ENCODE measurements at regions not wholly inside any gene's neighbourhood (a gene's known extent, or its start where the extent isn't known, plus 50 kb on each side); places are given as distances from the start of the nearest gene placed in this dataset.

- TF ChIP-seq CSDC2 (CRISPR knock-in tag; IDR thresholded peaks at IDR 0.05) (no peak), ZFP30 (CRISPR knock-in tag; IDR thresholded peaks at IDR 0.05) (no peak), PATZ1 (CRISPR knock-in tag; IDR thresholded peaks at IDR 0.05; ENCODE audit: borderline replicate concordance) (no peak), ISL1 (CRISPR knock-in tag; IDR thresholded peaks at IDR 0.05) (no peak), ZC3H10 (CRISPR knock-in tag; IDR thresholded peaks at IDR 0.05) (no peak), POU6F1 (CRISPR knock-in tag; IDR thresholded peaks at IDR 0.05; ENCODE audit: borderline replicate concordance, low read depth) (no peak), PPARA (CRISPR knock-in tag; IDR thresholded peaks at IDR 0.05; ENCODE audit: borderline replicate concordance) (no peak)
- no peak for ATAC-seq
These were observed 98.1 kb downstream of the CCDC71L start for GRCh38 chr7:106562711-106563366.

DNA sequence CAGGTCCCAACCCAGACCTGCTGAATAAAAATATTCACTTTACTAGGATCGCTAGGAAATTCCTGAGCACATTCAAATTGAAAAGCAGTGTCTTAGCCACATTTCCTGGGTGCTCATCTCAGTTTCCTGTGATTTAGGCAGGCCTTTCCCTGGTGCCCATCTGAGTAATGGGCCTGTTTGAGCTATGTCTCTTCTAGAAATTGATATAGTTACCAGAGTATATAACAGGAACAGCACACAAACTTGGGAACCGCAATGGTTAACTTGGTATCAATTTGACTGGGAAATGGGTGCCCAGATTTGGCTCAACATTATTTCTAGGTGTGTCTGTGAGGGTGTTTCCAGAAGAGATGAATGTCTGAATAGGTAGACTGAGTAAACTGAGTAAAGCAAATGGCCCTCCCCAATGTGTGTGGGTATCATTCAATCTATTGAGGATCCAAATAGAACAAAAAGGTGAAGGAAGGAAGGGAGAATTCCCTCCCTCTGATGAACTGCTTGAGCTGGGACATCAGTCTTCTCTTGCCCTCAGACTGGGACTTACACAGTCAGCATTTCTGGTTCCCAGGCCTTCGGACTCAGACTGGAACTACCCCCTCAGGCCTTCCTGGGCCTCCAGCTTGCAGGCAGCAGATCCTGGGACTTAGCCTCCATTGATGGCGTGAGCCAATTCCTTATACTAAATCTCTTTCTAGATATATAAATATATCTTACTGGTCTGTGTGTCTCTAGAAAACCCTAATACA, 99.1 kb downstream of the CCDC71L start:
- TF ChIP-seq ARNTL (CRISPR knock-in tag; IDR thresholded peaks at IDR 0.05; ENCODE audit: borderline replicate concordance, low read depth) (no peak), ESRRG (CRISPR knock-in tag; IDR thresholded peaks at IDR 0.05) (no peak), TSHZ2 (CRISPR knock-in tag; IDR thresholded peaks at IDR 0.05) (no peak), ZFP3 (CRISPR knock-in tag; IDR thresholded peaks at IDR 0.05) (no peak), PPARA (CRISPR knock-in tag; IDR thresholded peaks at IDR 0.05; ENCODE audit: borderline replicate concordance) (no peak), SNAI2 (CRISPR knock-in tag; IDR thresholded peaks at IDR 0.05) (no peak), PATZ1 (CRISPR knock-in tag; IDR thresholded peaks at IDR 0.05; ENCODE audit: borderline replicate concordance) (no peak)
- TF ChIP-seq, protein P1, sequence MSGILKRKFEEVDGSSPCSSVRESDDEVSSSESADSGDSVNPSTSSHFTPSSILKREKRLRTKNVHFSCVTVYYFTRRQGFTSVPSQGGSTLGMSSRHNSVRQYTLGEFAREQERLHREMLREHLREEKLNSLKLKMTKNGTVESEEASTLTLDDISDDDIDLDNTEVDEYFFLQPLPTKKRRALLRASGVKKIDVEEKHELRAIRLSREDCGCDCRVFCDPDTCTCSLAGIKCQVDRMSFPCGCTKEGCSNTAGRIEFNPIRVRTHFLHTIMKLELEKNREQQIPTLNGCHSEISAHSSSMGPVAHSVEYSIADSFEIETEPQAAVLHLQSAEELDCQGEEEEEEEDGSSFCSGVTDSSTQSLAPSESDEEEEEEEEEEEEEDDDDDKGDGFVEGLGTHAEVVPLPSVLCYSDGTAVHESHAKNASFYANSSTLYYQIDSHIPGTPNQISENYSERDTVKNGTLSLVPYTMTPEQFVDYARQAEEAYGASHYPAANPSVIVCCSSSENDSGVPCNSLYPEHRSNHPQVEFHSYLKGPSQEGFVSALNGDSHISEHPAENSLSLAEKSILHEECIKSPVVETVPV (CRISPR knock-in tag; IDR thresholded peaks at IDR 0.05) = no peak
- no peak for ATAC-seq

DNA sequence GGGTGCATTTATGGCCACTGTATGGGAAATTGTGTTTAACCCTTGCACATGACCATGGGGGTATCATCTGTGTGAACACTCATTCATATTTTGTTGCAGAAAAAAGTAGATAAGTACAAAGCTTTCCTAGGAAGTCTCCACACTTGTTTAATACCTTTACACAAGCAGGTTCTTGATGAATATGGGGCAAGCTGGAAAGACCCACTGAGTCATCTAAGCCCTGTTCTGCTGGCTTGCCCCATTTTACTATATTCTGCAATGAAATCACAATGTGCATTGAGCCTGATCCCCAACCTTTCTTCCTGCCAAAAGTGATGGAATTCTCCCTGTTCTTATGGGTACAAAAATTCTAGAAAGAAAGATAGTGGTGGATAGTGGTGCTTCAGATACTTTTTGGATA, 99.8 kb downstream of the CCDC71L start:
- no peak for ATAC-seq
- TF ChIP-seq ZFP3 (CRISPR knock-in tag; IDR thresholded peaks at IDR 0.05) (no peak), SNAI2 (CRISPR knock-in tag; IDR thresholded peaks at IDR 0.05) (no peak), ISL1 (CRISPR knock-in tag; IDR thresholded peaks at IDR 0.05) (no peak), ESRRG (CRISPR knock-in tag; IDR thresholded peaks at IDR 0.05) (no peak), TSHZ2 (CRISPR knock-in tag; IDR thresholded peaks at IDR 0.05) (no peak), ARNTL (CRISPR knock-in tag; IDR thresholded peaks at IDR 0.05; ENCODE audit: borderline replicate concordance, low read depth) (no peak), ZNF70 (CRISPR knock-in tag; IDR thresholded peaks at IDR 0.05) (no peak), PATZ1 (CRISPR knock-in tag; IDR thresholded peaks at IDR 0.05; ENCODE audit: borderline replicate concordance) (no peak), OSR1 (CRISPR knock-in tag; IDR thresholded peaks at IDR 0.05) (no peak)
- TF ChIP-seq, protein P2, sequence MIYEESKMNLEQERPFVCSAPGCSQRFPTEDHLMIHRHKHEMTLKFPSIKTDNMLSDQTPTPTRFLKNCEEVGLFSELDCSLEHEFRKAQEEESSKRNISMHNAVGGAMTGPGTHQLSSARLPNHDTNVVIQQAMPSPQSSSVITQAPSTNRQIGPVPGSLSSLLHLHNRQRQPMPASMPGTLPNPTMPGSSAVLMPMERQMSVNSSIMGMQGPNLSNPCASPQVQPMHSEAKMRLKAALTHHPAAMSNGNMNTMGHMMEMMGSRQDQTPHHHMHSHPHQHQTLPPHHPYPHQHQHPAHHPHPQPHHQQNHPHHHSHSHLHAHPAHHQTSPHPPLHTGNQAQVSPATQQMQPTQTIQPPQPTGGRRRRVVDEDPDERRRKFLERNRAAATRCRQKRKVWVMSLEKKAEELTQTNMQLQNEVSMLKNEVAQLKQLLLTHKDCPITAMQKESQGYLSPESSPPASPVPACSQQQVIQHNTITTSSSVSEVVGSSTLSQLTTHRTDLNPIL (CRISPR knock-in tag; IDR thresholded peaks at IDR 0.05; ENCODE audit: low read depth) = no peak
- TF ChIP-seq, protein P1 (CRISPR knock-in tag; IDR thresholded peaks at IDR 0.05) = no peak

Measured in SK-N-SH treated with all-trans-retinoic acid at 6 μM for 48 hours (cell line).